Natural killer cell (primary cell): ENCODE measurements at regions not wholly inside any gene's neighbourhood (a gene's known extent, or its start where the extent isn't known, plus 50 kb on each side); places are given as distances from the start of the nearest gene placed in this dataset.

Experiments
- ATAC-seq, 3 donors: fragments of 150-1000 bp in 2 of 3; fragments of 200-7000 bp in 1 of 3; cut with Tn5 transposase; 1 replicate in 1 of 3; 2 replicates in 2 of 3; pipeline ENCODE4 v1.10.0; 2021; ENCODE audit warnings: mild to moderate bottlenecking in 2 of 3, moderate library complexity in 2 of 3
- DNase-seq, 2 donors: peaks; one replicate each; pipeline versions ENCODE4 v3.0.0 to v3.0.0-alpha.2; 2013 to 2021; ENCODE audit warnings: mixed read lengths in 1 of 2
- H3K27ac ChIP-seq: one replicate; pipeline ENCODE4 v1.5.1; 2013; ENCODE audit warnings: mild to moderate bottlenecking, low read length
- H3K27me3 ChIP-seq: one replicate; pipeline ENCODE4 v1.6.1; 2013; ENCODE audit warnings: low read length; ENCODE audit not compliant: control insufficient read depth, insufficient read depth
- H3K36me3 ChIP-seq: one replicate; pipeline ENCODE4 v1.6.1; 2013; ENCODE audit warnings: low read length; ENCODE audit not compliant: control insufficient read depth, insufficient read depth
- H3K4me1 ChIP-seq: one replicate; pipeline ENCODE4 v1.6.1; 2013; ENCODE audit warnings: low read length; ENCODE audit not compliant: control insufficient read depth, insufficient read depth
- H3K4me3 ChIP-seq: one replicate; pipeline ENCODE4 v1.5.1; 2013; ENCODE audit warnings: low read length
- H3K9me3 ChIP-seq: one replicate; pipeline ENCODE4 v1.6.1; 2013; ENCODE audit warnings: low read length; ENCODE audit not compliant: control insufficient read depth, insufficient read depth
- H3K27ac Mint-ChIP-seq, 2 donors: one replicate each; pipeline ENCODE4 v1.8.0; 2022; ENCODE audit warnings: mild to moderate bottlenecking in 2 of 2, mixed read lengths in 2 of 2, moderate library complexity in 1 of 2
- H3K27me3 Mint-ChIP-seq, 2 donors: one replicate each; pipeline ENCODE4 v1.8.0; 2022; ENCODE audit warnings: low read depth in 2 of 2, mixed read lengths in 2 of 2
- H3K36me3 Mint-ChIP-seq: one replicate; pipeline ENCODE4 v1.8.0; 2022; ENCODE audit warnings: mixed read lengths
- H3K4me1 Mint-ChIP-seq, 2 donors: one replicate each; pipeline ENCODE4 v1.8.0; 2022; ENCODE audit warnings: mixed read lengths in 2 of 2
- H3K4me3 Mint-ChIP-seq: one replicate; pipeline ENCODE4 v1.8.0; 2022; ENCODE audit warnings: mild to moderate bottlenecking, moderate library complexity, mixed read lengths
- H3K9me3 Mint-ChIP-seq, 2 donors: one replicate each; pipeline ENCODE4 v1.8.0; 2022; ENCODE audit warnings: mixed read lengths in 2 of 2
- CTCF ChIP-seq: fragments of 200-600 bp; IDR thresholded peaks from one replicate; pipeline ENCODE4 v1.8.0; 2022; ENCODE audit warnings: antibody characterized with exemption
- WGBS: methylation state at CpG from one replicate; pipeline ENCODE4 v1.1.7; 2013; ENCODE audit warnings: missing lambda C conversion rate; ENCODE audit not compliant: insufficient coverage; 5-methylcytosine and 5-hydroxymethylcytosine counted together
- intact Hi-C: fragments of 100-400 bp; cut with micrococcal nuclease; formaldehyde crosslinking; loops from one replicate; pipeline ENCODE4 v1.14.2; 2022

- WGBS, result 90% methylated on average over 8 of the region's 8 CpGs
- ATAC-seq, result no peak
These were observed 264.2 kb upstream of the KITLG start for GRCh38 chr12:88844426-88844825.

GRCh38 chr12:88842314-88842713 is 262.0 kb upstream of the KITLG start:
- 78% methylated on average over 3 of the region's 3 CpGs for WGBS

More at GRCh38 chr12:88844426-88844825, 264.2 kb upstream of the KITLG start:
- Mint-ChIP-seq H3K27ac (no peak overlapping the region), H3K27me3 (no peaks in the 10 kb centered on the region), H3K4me3 (no peak overlapping the region), H3K36me3 (peaks cover 8% of the 10 kb centered on the region), H3K4me1 (no peaks in the 10 kb centered on the region), H3K9me3 (peaks cover 11 to 17% of the 10 kb centered on the region in 2 donors)
- no peaks in the 10 kb centered on the region for H3K27me3 ChIP-seq
- no peak for DNase-seq
- intact Hi-C loops, result no loop called here
- no peaks in the 10 kb centered on the region for H3K36me3 ChIP-seq
- H3K4me1 ChIP-seq, result no peaks in the 10 kb centered on the region
- no peak for TF ChIP-seq CTCF
- H3K27ac ChIP-seq, result no peak overlapping the region
- no peaks in the 10 kb centered on the region for H3K9me3 ChIP-seq
- no peak overlapping the region for H3K4me3 ChIP-seq

DNA sequence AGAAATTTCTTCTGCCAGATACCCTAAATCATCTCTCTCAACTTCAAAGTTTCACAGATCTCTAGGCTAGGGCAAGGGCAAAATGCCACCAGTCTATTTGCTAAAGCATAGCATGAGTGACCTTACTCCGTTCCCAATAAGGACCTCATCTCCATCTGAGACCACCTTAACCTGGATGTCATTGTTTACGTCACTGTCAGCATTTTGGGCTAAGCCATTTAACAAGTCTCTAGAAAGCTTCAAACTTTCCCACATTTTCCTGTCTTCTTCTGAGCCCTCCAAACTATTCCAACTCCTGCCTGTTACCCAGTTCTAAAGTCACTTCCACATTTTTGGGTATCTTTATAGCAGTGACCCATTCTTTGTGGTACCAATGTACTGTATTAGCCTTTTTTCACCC is 259.2 kb upstream of the KITLG start:
- H3K36me3 ChIP-seq, result no peaks in the 10 kb centered on the region
- WGBS, result 89% methylated on average over 2 of the region's 2 CpGs
- no peaks in the 10 kb centered on the region for H3K27me3 ChIP-seq
- peaks cover 15 to 22% of the 10 kb centered on the region in 2 donors for H3K9me3 Mint-ChIP-seq
- H3K36me3 Mint-ChIP-seq, result peaks cover 8% of the 10 kb centered on the region
- no peak for TF ChIP-seq CTCF
- no peak overlapping the region for H3K27ac Mint-ChIP-seq
- no peak overlapping the region for H3K27ac ChIP-seq
- peaks cover 4% of the 10 kb centered on the region for H3K9me3 ChIP-seq
- no peak overlapping the region for H3K4me3 ChIP-seq
- ATAC-seq (no peak), DNase-seq (no peak)
- H3K4me1 ChIP-seq, result no peaks in the 10 kb centered on the region
- no peaks in the 10 kb centered on the region for H3K4me1 Mint-ChIP-seq
- H3K27me3 Mint-ChIP-seq, result no peaks in the 10 kb centered on the region
- intact Hi-C loops, result no loop called here
- H3K4me3 Mint-ChIP-seq, result no peak overlapping the region

More at GRCh38 chr12:88842314-88842713, 262.0 kb upstream of the KITLG start:
- Histone ChIP-seq H3K27ac (no peak overlapping the region), H3K4me3 (no peak overlapping the region), H3K27me3 (no peaks in the 10 kb centered on the region), H3K4me1 (no peaks in the 10 kb centered on the region), H3K36me3 (no peaks in the 10 kb centered on the region), H3K9me3 (peaks cover 4% of the 10 kb centered on the region)
- intact Hi-C loops, result no loop called here
- DNase-seq (no peak), ATAC-seq (no peak)
- H3K9me3 Mint-ChIP-seq, result peaks cover 15 to 19% of the 10 kb centered on the region in 2 donors
- no peaks in the 10 kb centered on the region for H3K27me3 Mint-ChIP-seq
- H3K4me3 Mint-ChIP-seq, result no peak overlapping the region
- no peak for TF ChIP-seq CTCF
- H3K4me1 Mint-ChIP-seq, result no peaks in the 10 kb centered on the region
- peaks cover 8% of the 10 kb centered on the region for H3K36me3 Mint-ChIP-seq
- no peak overlapping the region for H3K27ac Mint-ChIP-seq

GRCh38 chr12:88836156-88836555 is 255.9 kb upstream of the KITLG start:
- WGBS, result 83% methylated on average over 1 of the region's 1 CpG
- H3K36me3 Mint-ChIP-seq, result no peaks in the 10 kb centered on the region
- ATAC-seq (no peak), DNase-seq (no peak)
- no peak overlapping the region for H3K4me3 ChIP-seq
- no peaks in the 10 kb centered on the region for H3K36me3 ChIP-seq
- intact Hi-C loops, result no loop called here
- H3K27ac Mint-ChIP-seq, result no peak overlapping the region
- no peaks in the 10 kb centered on the region for H3K27me3 ChIP-seq
- no peak overlapping the region for H3K4me3 Mint-ChIP-seq
- no peak for TF ChIP-seq CTCF
- no peaks in the 10 kb centered on the region for H3K4me1 ChIP-seq
- no peak overlapping the region for H3K27ac ChIP-seq
- H3K9me3 ChIP-seq, result peaks cover 4% of the 10 kb centered on the region
- no peaks in the 10 kb centered on the region for H3K27me3 Mint-ChIP-seq
- H3K4me1 Mint-ChIP-seq, result no peaks in the 10 kb centered on the region
- H3K9me3 Mint-ChIP-seq, result peaks cover 12 to 20% of the 10 kb centered on the region in 2 donors
